Activated CD4-positive, alpha-beta T cell treated with anti-CD3 and anti-CD28 coated beads for 36 hours (primary cell): ENCODE measurements at regions not wholly inside any gene's neighbourhood (a gene's known extent, or its start where the extent isn't known, plus 50 kb on each side); places are given as distances from the start of the nearest gene placed in this dataset.
"Not testable (repeated sequence)": the region's sequence is repeated elsewhere in the genome, so short reads cannot be mapped to it uniquely, and the experiment has no call there.

Experiments used
- ATAC-seq: fragments of 200-7000 bp; cut with Tn5 transposase; one replicate; pipeline ENCODE4 v1.10.0; 2021; ENCODE audit warnings: mild to moderate bottlenecking, moderate library complexity
- CTCF ChIA-PET: fragments of 350-600 bp; sonication (Branson Sonifier 250); formaldehyde crosslinking; loops from one replicate; lab custom pipeline; 2021; ENCODE audit warnings: antibody characterized with exemption; lab: Charles Lee
- POLR2A ChIA-PET: fragments of 350-600 bp; sonication (Branson Sonifier 250); formaldehyde crosslinking; loops from one replicate; lab custom pipeline; 2021; ENCODE audit warnings: antibody characterized with exemption, inconsistent platforms; lab: Charles Lee
- DNase-seq: peaks from one replicate; pipeline ENCODE4 v3.0.0-alpha.2; 2020
- H3K27ac Mint-ChIP-seq: one replicate; pipeline ENCODE4 v1.8.0; 2021; ENCODE audit warnings: mixed read lengths
- H3K27me3 Mint-ChIP-seq: one replicate; pipeline ENCODE4 v1.8.0; 2021; ENCODE audit warnings: mixed read lengths
- H3K36me3 Mint-ChIP-seq: one replicate; pipeline ENCODE4 v1.8.0; 2021; ENCODE audit warnings: low read depth, mixed read lengths
- H3K4me1 Mint-ChIP-seq: one replicate; pipeline ENCODE4 v1.8.0; 2021; ENCODE audit warnings: mixed read lengths
- H3K4me3 Mint-ChIP-seq: one replicate; pipeline ENCODE4 v1.8.0; 2021; ENCODE audit warnings: mild to moderate bottlenecking, moderate library complexity, mixed read lengths
- H3K9me3 Mint-ChIP-seq: one replicate; pipeline ENCODE4 v1.8.0; 2021; ENCODE audit warnings: low read depth, mixed read lengths
- intact Hi-C, 2 experiments: fragments of 100-400 bp; cut with DNase I in 1 of 2; cut with micrococcal nuclease in 1 of 2; formaldehyde crosslinking; loops; one replicate each; pipeline versions ENCODE4 v1.14.2 to v1.15.1; 2022 to 2024; cut with DNase I, micrococcal nuclease

GRCh38 chr2:194661431-194661830 is 995.6 kb upstream of the SLC39A10 start:
- Mint-ChIP-seq H3K27me3 (no peaks in the 10 kb centered on the region), H3K27ac (no peak overlapping the region), H3K36me3 (no peaks in the 10 kb centered on the region), H3K4me3 (no peak overlapping the region), H3K4me1 (no peaks in the 10 kb centered on the region), H3K9me3 (no peaks in the 10 kb centered on the region)
- DNase-seq (no peak), ATAC-seq (no peak)
- ChIA-PET POLR2A (no interaction called here), CTCF (no interaction called here)
- intact Hi-C loops, result no loop called here

- DNase-seq, H3K27me3 Mint-ChIP-seq, H3K9me3 Mint-ChIP-seq, H3K4me1 Mint-ChIP-seq, CTCF ChIA-PET, POLR2A ChIA-PET, intact Hi-C loops, H3K4me3 Mint-ChIP-seq, ATAC-seq, H3K36me3 Mint-ChIP-seq, H3K27ac Mint-ChIP-seq: not testable (repeated sequence)
Measured at GRCh38 chr2:194639057-194639456, 1018.0 kb upstream of the SLC39A10 start.

- no peaks in the 10 kb centered on the region for H3K4me1 Mint-ChIP-seq
Measured at GRCh38 chr2:194621945-194622344, 1035.1 kb upstream of the SLC39A10 start.

GRCh38 chr2:194619366-194619765 is 1037.7 kb upstream of the SLC39A10 start:
- Mint-ChIP-seq H3K27ac (no peak overlapping the region), H3K36me3 (no peaks in the 10 kb centered on the region), H3K4me1 (no peaks in the 10 kb centered on the region), H3K9me3 (no peaks in the 10 kb centered on the region), H3K27me3 (no peaks in the 10 kb centered on the region), H3K4me3 (no peak overlapping the region)
- ChIA-PET CTCF (no interaction called here), POLR2A (no interaction called here)
- ATAC-seq (no peak), DNase-seq (no peak)
- intact Hi-C loops, result no loop called here

More at GRCh38 chr2:194621945-194622344, 1035.1 kb upstream of the SLC39A10 start:
- intact Hi-C loops, result no loop called here
- no peak overlapping the region for H3K27ac Mint-ChIP-seq
- CTCF ChIA-PET, result no interaction called here
- ATAC-seq, result no peak
- H3K36me3 Mint-ChIP-seq, result no peaks in the 10 kb centered on the region
- DNase-seq, result no peak
- H3K9me3 Mint-ChIP-seq, result no peaks in the 10 kb centered on the region
- H3K4me3 Mint-ChIP-seq, result no peak overlapping the region
- POLR2A ChIA-PET, result no interaction called here
- H3K27me3 Mint-ChIP-seq, result no peaks in the 10 kb centered on the region

- intact Hi-C loops, result no loop called here
- CTCF ChIA-PET, result no interaction called here
Measured at GRCh38 chr2:194618432-194618831, 1038.6 kb upstream of the SLC39A10 start.

GRCh38 chr2:194616334-194616733 is 1040.7 kb upstream of the SLC39A10 start:
- Mint-ChIP-seq H3K9me3 (no peaks in the 10 kb centered on the region), H3K36me3 (no peaks in the 10 kb centered on the region), H3K27ac (no peak overlapping the region), H3K4me1 (no peaks in the 10 kb centered on the region), H3K27me3 (no peaks in the 10 kb centered on the region), H3K4me3 (no peak overlapping the region)
- no peak for ATAC-seq
- no peak for DNase-seq
- CTCF ChIA-PET, result no interaction called here
- POLR2A ChIA-PET, result no interaction called here
- intact Hi-C loops, result no loop called here

More at GRCh38 chr2:194618432-194618831, 1038.6 kb upstream of the SLC39A10 start:
- Mint-ChIP-seq H3K27me3 (no peaks in the 10 kb centered on the region), H3K27ac (no peak overlapping the region), H3K4me1 (no peaks in the 10 kb centered on the region), H3K4me3 (no peak overlapping the region), H3K9me3 (no peaks in the 10 kb centered on the region), H3K36me3 (no peaks in the 10 kb centered on the region)
- DNase-seq, result no peak
- ATAC-seq, result no peak
- POLR2A ChIA-PET, result no interaction called here

GRCh38 chr2:194610297-194610696 is 1046.7 kb upstream of the SLC39A10 start:
- intact Hi-C loops, result no loop called here
- POLR2A ChIA-PET, result no interaction called here
- no peak overlapping the region for H3K4me3 Mint-ChIP-seq
- peaks cover 10% of the 10 kb centered on the region for H3K9me3 Mint-ChIP-seq
- no peak overlapping the region for H3K27ac Mint-ChIP-seq
- ATAC-seq (no peak), DNase-seq (no peak)
- no peaks in the 10 kb centered on the region for H3K36me3 Mint-ChIP-seq
- no peaks in the 10 kb centered on the region for H3K27me3 Mint-ChIP-seq
- CTCF ChIA-PET, result no interaction called here
- H3K4me1 Mint-ChIP-seq, result no peaks in the 10 kb centered on the region

GRCh38 chr2:194603429-194603828 is 1053.6 kb upstream of the SLC39A10 start:
- H3K4me1 Mint-ChIP-seq, result no peaks in the 10 kb centered on the region
- no peaks in the 10 kb centered on the region for H3K27me3 Mint-ChIP-seq
- H3K4me3 Mint-ChIP-seq, result no peak overlapping the region
- CTCF ChIA-PET, result no interaction called here
- H3K27ac Mint-ChIP-seq, result no peak overlapping the region
- no peaks in the 10 kb centered on the region for H3K36me3 Mint-ChIP-seq
- DNase-seq (no peak), ATAC-seq (no peak)
- POLR2A ChIA-PET, result no interaction called here
- H3K9me3 Mint-ChIP-seq, result peaks cover 16% of the 10 kb centered on the region
- intact Hi-C loops, result no loop called here

- intact Hi-C loops, result no loop called here
- no peaks in the 10 kb centered on the region for H3K36me3 Mint-ChIP-seq
- H3K27me3 Mint-ChIP-seq, result no peaks in the 10 kb centered on the region
- CTCF ChIA-PET, result no interaction called here
- H3K9me3 Mint-ChIP-seq, result peaks cover 16% of the 10 kb centered on the region
- DNase-seq (no peak), ATAC-seq (no peak)
- no peak overlapping the region for H3K27ac Mint-ChIP-seq
- H3K4me3 Mint-ChIP-seq, result no peak overlapping the region
- H3K4me1 Mint-ChIP-seq, result no peaks in the 10 kb centered on the region
- POLR2A ChIA-PET, result no interaction called here
Measured at GRCh38 chr2:194602750-194603149, 1054.3 kb upstream of the SLC39A10 start.

GRCh38 chr2:194591192-194591591 is 1065.8 kb upstream of the SLC39A10 start:
- Mint-ChIP-seq H3K27ac (no peak overlapping the region), H3K9me3 (no peaks in the 10 kb centered on the region), H3K36me3 (no peaks in the 10 kb centered on the region), H3K27me3 (no peaks in the 10 kb centered on the region), H3K4me1 (no peaks in the 10 kb centered on the region), H3K4me3 (no peak overlapping the region)
- ChIA-PET POLR2A (no interaction called here), CTCF (no interaction called here)
- intact Hi-C loops, result no loop called here
- ATAC-seq (no peak), DNase-seq (no peak)

- H3K27ac Mint-ChIP-seq, result no peak overlapping the region
- no peak for ATAC-seq
- DNase-seq, result no peak
- intact Hi-C loops, result no loop called here
- H3K4me1 Mint-ChIP-seq, result no peaks in the 10 kb centered on the region
- CTCF ChIA-PET, result no interaction called here
- POLR2A ChIA-PET, result no interaction called here
- no peaks in the 10 kb centered on the region for H3K27me3 Mint-ChIP-seq
- H3K4me3 Mint-ChIP-seq, result no peak overlapping the region
- no peaks in the 10 kb centered on the region for H3K36me3 Mint-ChIP-seq
- no peaks in the 10 kb centered on the region for H3K9me3 Mint-ChIP-seq
Measured at GRCh38 chr2:194587739-194588270, 1069.2 kb upstream of the SLC39A10 start.

GRCh38 chr2:194567661-194568017 is 1089.4 kb upstream of the SLC39A10 start:
- Mint-ChIP-seq H3K27ac (no peak overlapping the region), H3K27me3 (peaks cover 6% of the 10 kb centered on the region), H3K9me3 (no peaks in the 10 kb centered on the region), H3K4me1 (peaks cover 3% of the 10 kb centered on the region), H3K36me3 (no peaks in the 10 kb centered on the region), H3K4me3 (no peak overlapping the region)
- intact Hi-C loops, result no loop called here
- POLR2A ChIA-PET, result no interaction called here
- no peak for ATAC-seq
- DNase-seq, result no peak
- CTCF ChIA-PET, result interaction anchor here (1.1 kb wide), 1 partner anchor 12 kb away, joined by 3 read pairs; no protein-coding TSS in a partner anchor
